Ovary (tissue), 3 donors: ENCODE measurements at regions not wholly inside any gene's neighbourhood (a gene's known extent, or its start where the extent isn't known, plus 50 kb on each side); places are given as distances from the start of the nearest gene placed in this dataset.

Experiments used
- CTCF ChIP-seq, 3 donors: fragments of 450-650 bp in 2 of 3; fragments of 200-600 bp in 1 of 3; IDR thresholded peaks; one replicate each; pipeline versions ENCODE4 v1.5.1 to v1.8.0; 2016 to 2022; ENCODE audit warnings: antibody characterized with exemption in 3 of 3, mild to moderate bottlenecking in 1 of 3
- EP300 ChIP-seq: sonication (generic); formaldehyde crosslinking; IDR thresholded peaks from one replicate; pipeline ENCODE4 v1.6.1; 2017; ENCODE audit warnings: antibody characterized with exemption
- POLR2A ChIP-seq: fragments of 450-650 bp; IDR thresholded peaks from one replicate; pipeline ENCODE4 v1.6.1; 2017; ENCODE audit warnings: antibody characterized with exemption, mild to moderate bottlenecking, moderate library complexity
- donor health status: DM: no; HTN: no; CAD: no.

GRCh38 chr7:131726686-131727085, 170.3 kb upstream of the PODXL start:
- TF ChIP-seq CTCF (IDR thresholded peaks at IDR 0.05) (no peak), POLR2A (no peak), EP300 (no peak)
